NCI-H526 treated with DMSO at 0.1 percent for 48 hours (cell line): ENCODE measurements at regions not wholly inside any gene's neighbourhood (a gene's known extent, or its start where the extent isn't known, plus 50 kb on each side); places are given as distances from the start of the nearest gene placed in this dataset.

Experiments used
- DNase-seq: peaks from one replicate; lab custom pipeline; 2025; lab: John Stamatoyannopoulos, UW

DNA sequence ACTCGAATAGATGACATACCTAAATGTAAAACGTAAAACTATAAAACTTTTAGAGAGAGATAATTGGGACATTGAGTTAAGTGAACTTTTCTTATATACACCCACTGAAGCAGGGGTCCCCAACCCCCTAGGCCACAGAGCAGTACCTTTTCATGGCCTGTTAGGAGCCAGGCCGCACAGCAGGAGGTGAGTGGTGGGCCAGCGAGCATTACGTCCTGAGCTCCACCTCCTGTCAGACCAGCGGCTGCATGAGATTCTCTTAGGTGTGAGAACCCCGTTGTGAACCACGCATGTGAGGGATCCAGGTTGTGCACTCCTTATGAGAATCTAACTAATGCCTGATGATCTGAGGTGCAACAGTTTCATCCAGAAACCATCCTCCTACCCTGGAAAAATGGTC, 114.8 kb downstream of the HMX1 start:
- DNase-seq = no peak

DNA sequence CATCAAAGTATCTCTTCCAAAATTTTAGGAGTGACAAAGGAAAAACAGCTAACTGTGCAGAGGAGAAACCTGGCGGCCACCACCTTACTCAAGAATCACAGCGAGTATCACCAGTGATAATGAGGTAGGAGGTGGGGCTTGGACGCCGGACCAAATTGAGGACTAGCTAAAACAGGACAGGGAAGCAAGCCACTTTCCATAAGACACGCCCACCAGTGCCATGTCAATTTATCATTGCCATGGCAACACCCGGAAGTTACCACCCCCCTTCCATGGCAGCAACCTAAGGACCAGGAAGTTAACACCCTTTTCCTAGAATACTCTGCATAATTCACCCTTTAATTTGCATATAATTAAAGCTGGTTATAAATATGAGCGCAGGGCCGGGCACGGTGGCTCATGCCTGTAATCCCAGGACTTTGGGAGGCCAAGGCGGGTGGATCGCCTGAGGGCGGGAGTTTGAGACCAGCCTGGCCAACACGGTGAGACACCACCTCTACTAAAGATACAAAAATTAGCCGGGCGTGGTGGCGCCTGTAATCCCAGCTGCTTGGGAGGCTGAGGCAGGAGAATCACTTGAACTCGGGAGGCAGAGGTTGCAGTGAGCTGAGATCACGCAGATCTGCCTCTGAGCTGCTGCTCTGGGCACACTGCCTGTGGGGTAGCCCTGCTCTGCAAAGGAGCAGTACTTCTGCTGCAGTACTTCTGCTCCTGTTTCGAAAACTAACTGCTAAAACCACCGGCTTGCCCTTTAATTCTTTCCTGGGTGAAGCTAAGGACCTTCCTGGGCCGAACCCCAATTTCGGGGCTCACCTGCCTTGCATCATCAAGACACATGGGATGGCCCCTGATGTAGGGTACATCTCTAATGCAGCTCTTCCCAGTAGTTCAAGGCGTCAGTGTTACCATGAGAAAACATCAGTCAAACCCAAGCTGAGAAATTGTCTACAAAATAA, 116.7 kb downstream of the HMX1 start:
- DNase-seq = no peak

DNA sequence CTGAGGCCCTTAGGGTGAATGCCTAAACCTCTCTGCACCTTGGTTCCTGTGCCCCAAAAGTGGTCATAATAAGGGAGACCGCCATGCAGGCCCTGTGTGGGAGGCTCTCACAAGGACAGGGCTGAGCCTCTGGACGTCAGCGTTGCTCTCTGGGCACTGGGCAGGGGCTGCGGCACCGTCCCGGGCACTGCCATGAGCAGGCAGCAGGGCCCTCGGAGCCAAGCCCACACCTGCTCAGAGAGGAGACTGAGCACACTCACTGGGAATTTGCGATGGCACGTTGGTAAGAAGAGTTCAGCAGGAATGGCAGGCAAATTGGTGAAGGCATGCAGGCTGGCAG, 123.4 kb downstream of the HMX1 start:
- no peak for DNase-seq

DNA sequence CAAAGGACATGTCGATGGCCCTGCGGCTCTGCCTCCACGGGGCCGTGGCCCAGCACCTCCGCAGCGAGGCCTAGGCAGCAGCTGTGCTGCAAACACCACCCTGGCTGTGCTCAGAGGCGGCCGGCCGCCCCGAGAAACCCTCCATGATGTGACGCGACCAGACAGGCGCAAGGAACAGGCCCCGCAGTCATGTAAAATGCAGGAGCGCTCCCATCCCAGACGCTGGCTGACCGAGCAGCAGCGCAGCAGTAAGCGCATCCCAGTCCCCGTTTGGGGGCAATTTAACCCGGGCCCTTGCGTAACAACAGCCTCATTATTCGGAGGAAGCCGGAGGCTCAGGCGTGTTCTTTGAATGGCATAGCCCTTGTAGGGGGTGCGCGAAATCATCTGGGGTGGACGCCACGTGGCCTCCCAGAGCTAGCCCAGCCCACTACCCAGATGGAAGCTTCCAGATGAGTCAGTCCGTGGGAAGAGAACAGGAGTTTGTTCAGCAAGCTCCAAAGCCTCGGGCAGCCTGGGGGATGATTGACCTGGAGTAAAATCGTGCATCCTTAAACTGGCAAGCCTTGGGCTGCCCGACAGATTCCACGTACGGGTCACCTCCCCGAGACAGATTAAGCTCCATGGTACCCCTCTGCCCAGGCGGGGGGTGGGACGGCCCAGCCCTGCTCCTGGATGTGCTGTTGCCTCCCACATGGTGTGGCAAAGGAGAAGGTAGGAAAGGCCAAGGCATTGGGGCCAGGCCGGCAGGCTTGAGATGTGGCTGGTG, 124.0 kb downstream of the HMX1 start:
- DNase-seq = no peak

DNA sequence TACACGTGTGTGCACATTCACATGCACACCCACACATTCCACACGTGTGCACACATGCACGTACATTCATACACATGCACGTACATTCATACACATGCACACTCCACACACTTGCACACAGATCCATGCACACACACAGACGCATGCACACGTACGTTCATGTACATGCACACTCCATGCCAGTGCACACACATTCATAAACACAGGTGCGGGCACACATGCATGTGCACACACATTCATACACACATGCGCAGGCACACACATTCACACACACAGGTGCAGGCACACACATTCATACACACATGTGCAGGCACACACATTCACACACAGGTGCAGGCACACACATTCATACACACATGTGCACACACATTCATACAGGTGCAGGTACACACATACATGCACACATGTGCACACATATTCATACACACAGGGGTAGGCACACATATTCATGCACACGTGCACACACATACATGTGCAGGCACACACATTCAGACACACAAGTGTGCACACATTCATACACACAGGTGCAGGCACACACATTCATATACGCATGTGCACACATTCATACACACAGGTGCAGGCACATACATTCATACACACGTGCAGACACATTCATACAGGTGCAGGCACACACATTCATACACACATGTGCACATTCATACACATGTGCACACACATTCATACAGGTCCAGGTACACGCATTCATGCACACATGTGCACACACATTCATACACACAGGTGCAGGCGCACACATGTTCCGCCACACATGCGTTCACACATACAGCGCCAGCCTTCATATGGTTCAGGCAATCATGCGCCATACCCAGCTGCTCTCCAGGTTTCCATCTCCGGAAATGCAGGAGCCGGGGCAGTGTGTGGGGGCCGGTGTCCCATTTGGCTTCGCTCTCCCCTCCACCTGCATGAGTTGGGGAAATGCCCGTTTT, 124.8 kb downstream of the HMX1 start:
- DNase-seq = no peak

DNA sequence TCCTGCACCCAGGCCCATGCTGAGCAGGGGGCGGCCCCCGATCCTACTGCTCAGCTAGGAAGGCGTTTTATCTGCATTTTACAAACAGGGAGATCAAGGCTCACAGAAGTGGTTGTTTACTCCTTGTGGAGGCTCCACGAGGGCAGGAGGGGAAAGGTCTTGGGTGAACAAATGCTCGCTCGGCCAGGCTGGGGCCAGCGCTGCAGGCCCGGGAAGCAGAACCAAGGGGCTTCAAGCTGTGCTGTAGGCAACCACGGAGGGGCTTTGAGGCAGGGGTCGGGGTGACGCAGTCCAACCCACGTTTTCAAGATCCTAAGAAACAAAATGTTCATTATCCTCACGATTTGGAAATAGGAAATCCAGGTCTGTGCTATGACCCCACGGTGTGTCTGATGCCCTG, 125.8 kb downstream of the HMX1 start:
- no peak for DNase-seq

DNA sequence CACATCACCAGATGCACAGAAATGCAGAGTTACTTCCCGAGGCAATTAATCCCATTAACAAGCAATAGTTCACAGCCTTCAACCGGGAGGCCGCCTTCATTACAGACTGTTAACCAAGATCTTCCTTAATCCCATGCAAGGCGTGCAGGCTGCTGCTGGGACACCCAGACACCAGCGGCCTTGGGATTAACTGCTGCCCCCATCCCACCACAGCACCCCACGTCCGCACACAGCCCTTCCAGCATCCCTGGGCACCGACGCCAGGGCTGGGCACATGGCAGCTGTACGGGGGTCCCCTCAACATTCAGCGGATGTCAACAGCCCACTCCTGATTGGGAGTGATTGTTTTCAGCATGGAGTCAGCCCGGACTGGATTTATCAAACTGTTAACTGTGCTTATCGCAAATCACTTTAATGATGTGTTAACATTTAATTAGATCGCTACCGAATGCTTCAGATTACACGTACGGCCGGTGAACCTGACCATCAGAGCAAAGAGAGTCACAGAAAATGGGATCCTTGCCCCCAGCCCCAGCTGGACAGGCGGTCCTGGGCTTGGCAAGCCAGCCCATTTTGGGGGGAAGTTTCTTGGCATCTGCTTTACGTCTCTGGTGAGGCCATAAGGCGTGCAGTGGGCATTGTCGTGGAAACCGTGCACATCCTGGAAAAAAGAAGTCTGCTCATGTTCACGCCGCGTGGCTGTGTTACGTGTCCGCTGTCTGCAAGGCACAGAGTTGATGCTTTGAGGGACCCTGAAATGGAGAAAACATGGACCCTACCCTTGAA, 126.4 kb downstream of the HMX1 start:
- DNase-seq = no peak

DNA sequence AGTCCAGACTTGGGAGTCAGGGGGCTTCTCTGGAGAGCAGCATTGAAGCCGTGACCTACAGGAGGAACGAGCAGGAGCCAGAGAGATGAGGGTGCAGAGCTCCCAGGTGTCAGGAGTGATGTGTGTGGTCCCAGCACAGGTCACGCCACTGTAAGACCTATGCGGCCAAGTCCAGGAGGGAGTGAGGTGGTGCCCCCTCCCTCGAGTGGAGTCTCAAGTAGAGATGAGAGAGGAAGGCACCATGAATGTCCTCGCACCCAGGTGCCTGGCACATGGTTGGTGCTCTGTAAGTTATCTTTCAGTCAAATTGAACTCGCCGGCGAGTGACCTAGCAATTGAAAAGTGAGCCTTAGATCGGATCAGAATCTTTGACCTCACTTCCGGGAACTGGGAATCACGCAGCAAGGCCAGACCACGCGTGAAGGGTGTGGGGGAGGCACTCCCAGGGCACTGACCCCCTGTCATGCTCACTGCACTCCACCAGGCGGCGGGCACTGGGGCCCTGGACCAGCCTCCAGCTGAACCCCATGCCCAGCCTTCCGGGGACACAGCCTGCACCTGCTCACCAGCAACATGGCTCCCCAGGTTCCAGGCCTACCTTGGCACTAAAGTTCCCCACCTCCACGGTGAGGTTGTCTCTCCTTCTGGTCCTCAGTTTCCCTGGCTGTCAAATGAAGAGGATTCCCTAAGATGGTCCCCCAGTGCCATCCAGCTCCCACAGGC, 127.4 kb downstream of the HMX1 start:
- DNase-seq = no peak

DNA sequence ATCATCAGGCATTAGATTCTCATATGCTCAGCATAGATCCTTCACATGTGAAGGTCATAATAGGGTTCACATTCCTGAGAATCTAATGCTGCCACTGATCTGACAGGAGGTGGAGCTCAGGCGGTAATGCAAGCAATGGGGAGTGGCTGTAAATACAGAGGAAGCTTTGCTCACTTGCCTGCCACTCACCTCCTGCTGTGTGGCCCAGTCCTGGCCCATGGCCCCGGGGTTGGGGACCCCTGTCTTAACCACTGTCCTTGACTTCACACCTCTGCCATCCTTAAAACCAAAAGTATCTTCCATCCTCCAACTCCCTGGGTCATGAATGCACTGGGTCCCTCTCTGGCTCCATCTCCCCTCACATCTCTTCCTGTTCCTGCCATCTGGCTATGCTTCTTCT, 129.1 kb downstream of the HMX1 start:
- DNase-seq = no peak

DNA sequence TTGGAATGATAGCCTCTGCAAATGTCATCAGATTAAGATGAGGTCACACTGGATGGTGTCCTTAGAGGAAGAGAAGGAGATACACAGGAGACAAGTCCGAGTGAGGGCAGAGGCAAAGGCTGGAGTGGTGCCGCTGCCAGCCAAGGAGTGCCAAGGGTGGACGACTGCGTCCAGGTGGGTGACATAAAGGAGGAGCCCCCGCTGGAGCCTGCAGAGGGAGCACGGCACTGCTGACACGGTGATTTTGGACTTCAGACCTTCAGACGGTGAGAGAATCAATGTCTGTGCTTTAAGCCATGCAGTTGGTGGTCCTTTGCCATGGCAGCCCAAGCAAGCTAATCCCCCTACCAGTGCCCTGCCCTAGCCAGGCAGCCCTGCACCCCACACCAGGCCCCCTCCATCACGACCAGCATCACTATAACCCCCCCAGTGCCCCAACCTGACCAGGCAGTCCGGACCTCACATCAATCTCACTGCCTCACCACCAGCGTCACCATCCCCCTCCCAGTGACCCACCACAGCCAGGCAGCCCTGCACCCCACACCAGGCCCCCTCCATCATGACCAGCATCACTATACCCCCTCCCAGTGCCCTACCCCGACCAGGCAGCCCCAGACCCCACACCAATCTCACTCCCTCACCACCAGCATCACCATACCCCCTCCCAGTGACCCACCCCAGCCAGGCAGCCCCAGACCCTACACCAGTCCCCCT, 130.0 kb downstream of the HMX1 start:
- DNase-seq = no peak

DNA sequence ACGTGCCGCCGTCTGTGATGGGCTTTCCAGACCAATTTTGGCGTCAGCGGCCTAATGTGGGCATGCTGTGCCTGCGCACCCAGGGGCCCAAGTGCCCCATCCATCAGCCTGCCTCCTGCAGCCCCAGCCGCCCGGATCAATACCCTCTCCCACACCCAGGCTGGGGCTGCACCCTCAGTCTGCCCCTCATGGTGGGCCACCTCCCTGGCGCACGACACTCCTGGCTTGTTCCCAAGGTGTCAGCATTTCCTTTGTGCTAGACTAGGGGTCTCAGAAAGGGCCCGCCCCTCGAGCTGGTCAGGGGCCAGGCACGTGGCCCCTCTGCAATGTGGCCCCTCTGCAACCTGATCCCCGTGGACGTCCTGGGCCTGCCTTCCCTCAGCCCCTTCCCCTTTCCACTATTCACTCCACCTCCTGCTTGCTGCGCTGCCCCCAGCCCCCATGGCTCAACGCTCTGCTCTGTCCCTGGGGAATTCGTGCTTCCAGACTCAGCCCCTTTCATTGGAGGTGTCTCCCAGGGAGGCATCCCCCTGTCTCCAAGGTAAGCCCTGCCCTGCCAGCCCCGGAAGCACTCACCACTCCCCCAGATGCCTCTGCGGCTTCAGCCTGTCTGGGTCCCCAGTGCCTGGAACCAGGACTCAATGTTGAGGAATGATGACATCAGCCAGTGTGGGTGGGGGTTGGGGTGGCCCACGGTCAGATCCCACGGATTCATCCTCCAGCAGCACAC, 130.8 kb downstream of the HMX1 start:
- no peak for DNase-seq

DNA sequence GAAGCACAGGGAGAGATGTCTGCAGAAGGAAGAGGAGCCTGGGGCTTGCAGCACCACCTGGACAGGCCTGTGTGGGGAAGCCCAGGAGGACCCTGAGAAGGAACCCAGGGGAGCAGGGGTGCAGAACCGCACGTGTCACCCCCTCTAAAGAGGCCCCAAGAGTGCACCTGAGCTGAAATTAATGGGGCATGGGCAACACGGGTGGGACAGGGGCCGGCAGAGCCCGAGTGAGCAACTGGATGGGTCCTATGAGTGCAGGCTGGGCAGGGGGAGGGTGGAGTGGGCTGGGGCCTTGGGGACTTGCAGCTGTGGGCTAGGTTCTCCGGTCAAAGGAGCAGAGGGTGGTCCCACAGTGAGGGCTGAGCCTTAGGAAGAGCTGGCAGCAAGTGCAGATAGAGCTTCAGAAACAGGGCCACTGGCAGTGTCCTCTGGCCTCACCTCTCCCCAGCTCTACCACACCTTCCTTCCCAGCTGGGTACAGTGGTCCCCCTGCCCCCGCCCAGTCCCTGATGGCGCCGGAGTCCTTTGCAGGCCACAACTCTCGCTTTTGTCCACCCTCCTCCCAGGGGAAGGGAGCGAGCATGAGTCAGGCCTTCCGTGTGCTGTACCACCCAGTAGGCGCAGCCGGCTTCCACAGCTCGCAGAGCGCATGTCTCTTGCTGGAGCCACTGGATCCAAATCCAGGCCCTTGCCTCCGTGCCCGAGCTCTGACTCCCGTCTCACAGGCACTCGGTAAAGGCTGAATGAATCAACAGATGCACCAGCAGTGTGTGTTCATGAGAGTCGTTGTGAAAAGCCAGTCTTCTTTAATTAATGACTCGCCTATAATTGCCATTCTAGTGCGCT, 131.6 kb downstream of the HMX1 start:
- no peak for DNase-seq

DNA sequence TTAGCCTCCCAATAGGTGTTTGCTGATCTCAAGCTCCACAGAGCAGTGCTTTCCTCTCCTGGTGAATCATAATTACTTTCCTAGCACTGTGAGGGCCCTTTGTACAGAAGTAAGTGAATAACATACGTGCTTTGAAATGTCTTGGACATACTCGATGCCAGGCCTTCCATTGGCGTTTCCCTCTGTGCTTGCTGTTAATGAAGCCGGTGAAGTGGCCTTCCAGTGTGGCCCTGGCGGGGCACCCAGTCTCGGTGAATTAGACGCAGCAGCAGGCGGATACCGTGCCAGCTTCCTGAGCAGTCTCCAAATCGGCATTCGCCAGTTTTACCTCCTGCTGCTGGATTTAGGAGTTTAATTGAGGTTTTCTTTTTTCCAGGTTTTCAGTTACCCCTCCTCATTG, 132.3 kb downstream of the HMX1 start:
- no peak for DNase-seq

DNA sequence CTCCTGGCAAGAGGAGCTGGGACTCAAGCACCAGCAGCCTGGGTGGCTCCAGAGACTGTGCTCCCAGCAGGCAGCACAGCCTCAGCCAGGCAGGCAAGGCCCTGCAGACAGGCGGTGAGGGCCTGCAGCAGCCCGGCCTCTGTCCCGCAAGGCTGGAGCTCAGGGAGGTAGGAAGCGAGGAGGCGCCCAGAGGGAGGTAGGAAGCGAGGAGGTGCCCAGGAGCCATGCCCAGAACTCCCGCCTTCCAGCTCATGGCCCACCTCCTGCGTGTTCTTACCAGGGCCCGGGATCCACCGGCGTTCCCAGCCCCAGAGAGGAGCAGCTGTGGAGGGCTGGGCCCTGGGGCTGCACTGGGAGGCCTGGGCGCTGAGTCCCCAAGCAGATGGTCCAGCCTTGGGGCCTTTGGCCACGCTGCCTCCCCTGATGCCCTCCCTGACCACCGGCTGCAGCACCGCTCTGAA, 133.1 kb downstream of the HMX1 start:
- no peak for DNase-seq

DNA sequence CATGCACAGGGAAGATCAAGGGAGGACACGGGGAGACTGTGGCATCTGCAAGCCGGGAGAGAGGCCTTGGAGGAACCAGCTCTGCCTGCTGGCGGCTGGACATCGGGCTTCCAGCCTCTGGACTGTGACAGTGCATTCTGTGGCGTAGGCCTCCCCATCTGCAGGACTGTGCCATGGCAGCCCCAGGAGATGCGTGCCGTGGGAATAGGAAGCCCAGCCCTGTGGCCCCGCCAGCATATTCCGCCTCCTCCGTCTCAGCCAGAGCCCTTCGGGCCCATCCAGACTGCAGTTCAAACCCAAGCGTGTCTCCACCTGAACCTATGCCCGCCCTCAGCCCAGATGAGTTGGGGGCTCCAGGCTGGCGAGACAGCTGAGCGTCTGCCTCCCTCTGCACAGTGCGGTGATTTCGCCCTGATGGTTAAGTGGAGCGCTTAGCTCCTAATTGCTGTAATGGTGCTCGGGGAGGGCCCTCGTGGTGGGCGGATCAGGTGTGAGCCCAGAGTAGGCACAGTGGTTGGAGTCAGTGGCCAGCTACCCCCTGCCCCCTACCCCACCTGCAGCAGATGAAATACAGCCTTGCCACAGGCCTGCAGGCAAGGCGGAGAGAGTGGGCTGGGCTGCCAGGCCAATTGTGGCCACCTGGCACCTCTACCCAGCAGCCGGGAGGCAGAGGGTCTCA, 133.9 kb downstream of the HMX1 start:
- DNase-seq = no peak

DNA sequence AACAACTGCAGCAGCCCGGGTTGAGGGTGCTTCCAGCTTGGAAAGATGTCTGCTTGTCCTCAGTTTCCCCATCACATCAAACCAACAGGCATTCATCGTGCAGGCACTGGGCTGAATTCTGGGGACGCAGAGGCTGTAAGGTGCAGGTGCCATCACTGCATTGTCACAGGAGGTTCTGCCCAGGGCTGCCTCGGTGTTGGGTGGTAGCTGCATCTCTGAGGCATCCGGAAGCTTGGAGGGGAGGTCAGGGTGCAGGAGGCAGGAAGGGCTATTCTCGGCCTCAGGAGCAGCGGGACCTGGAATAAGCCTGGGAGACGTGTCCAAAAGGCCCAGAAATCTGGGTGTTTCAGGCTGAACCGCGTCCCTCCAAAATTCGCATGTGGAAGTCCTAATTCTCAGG, 134.6 kb downstream of the HMX1 start:
- DNase-seq = no peak

DNA sequence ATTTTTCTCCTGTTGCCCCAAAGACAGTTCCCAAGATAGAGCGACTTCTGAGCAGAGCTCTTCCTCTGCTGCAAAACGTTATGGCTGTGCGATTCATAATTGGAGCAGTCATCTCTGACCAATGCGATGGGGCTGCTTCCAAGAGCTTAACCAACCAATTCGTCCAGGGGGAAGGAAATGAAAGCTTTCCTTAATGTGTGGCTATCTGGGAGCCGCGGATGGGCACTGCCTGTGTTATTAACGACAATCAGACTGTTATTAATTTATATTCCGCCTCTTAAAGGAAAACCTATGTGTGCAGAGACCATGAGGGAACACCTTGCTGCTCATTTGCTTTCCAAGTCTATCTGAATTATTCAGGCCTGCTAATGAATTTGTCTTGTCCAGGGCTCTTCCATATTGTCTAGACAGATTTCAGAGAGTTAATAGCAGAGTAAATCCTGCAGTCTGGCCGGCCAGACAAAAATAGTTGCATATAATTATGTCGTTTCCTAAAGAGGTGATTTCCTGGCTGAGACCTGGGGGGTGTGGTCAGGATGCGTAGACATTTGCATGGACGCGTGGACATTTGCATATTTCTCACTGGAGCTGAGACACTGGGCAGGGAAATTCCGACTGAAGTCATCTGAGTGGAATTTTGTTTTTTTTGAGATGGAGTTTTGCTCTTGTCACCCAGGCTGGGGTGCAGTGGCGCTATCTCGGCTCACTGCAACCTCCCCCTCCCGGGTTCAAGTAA, 135.4 kb downstream of the HMX1 start:
- peak; percentile 13 for DNase-seq
